HEK293T (cell line): ENCODE measurements at regions not wholly inside any gene's neighbourhood (a gene's known extent, or its start where the extent isn't known, plus 50 kb on each side); places are given as distances from the start of the nearest gene placed in this dataset.
"Not testable (repeated sequence)": the region's sequence is repeated elsewhere in the genome, so short reads cannot be mapped to it uniquely, and the experiment has no call there.

Experiments
- CTCF ChIA-PET: fragments of 350-600 bp; formaldehyde crosslinking; extraction: SDS; loops from one replicate; lab custom pipeline; 2021; ENCODE audit warnings: antibody characterized with exemption, inconsistent platforms; lab: Yijun Ruan, JAX
- POLR2A ChIA-PET: fragments of 350-600 bp; formaldehyde crosslinking; extraction: SDS; loops from one replicate; lab custom pipeline; 2020; ENCODE audit warnings: antibody characterized with exemption, inconsistent platforms; lab: Yijun Ruan, JAX
- DNase-seq: peaks from one replicate; pipeline ENCODE4 v3.0.0; 2012; ENCODE audit warnings: mixed read lengths; ENCODE audit errors: extremely low spot score
- ARNT ChIP-seq: fragments of 450-650 bp; IDR thresholded peaks from 2 replicates; pipeline ENCODE4 v1.6.1; 2017; ENCODE audit warnings: mild to moderate bottlenecking
- BHLHE40 ChIP-seq: fragments of 450-650 bp; IDR thresholded peaks from 2 replicates; pipeline ENCODE4 v1.6.1; 2016; ENCODE audit warnings: mild to moderate bottlenecking, moderate library complexity, borderline replicate concordance
- CTBP1 ChIP-seq: fragments of 450-650 bp; IDR thresholded peaks from 2 replicates; pipeline ENCODE4 v1.6.1; 2016; ENCODE audit warnings: borderline replicate concordance
- ELF4 ChIP-seq: fragments of 450-650 bp; IDR thresholded peaks from 2 replicates; pipeline ENCODE4 v1.6.1; 2017; ENCODE audit warnings: antibody characterized with exemption
- FOXA1 ChIP-seq: fragments of 450-650 bp; IDR thresholded peaks from 2 replicates; pipeline ENCODE4 v1.6.1; 2016; ENCODE audit warnings: mild to moderate bottlenecking
- FOXK2 ChIP-seq: fragments of 450-650 bp; IDR thresholded peaks from 2 replicates; pipeline ENCODE4 v1.6.1; 2016; ENCODE audit warnings: mild to moderate bottlenecking
- FOXM1 ChIP-seq: fragments of 450-650 bp; IDR thresholded peaks from 2 replicates; pipeline ENCODE4 v1.6.1; 2017; ENCODE audit warnings: mild to moderate bottlenecking, borderline replicate concordance
- HDGF ChIP-seq: fragments of 450-650 bp; IDR thresholded peaks from 2 replicates; pipeline ENCODE4 v1.6.1; 2017; ENCODE audit warnings: antibody characterized with exemption, borderline replicate concordance
- L3MBTL2 ChIP-seq: fragments of 450-650 bp; conservative IDR thresholded peaks from 2 replicates; pipeline ENCODE4 v1.6.1; 2016; ENCODE audit warnings: mild to moderate bottlenecking
- LEF1 ChIP-seq: fragments of 450-650 bp; IDR thresholded peaks from 2 replicates; pipeline ENCODE4 v1.6.1; 2017; ENCODE audit warnings: mild to moderate bottlenecking, borderline replicate concordance
- NFRKB ChIP-seq: fragments of 450-650 bp; IDR thresholded peaks from 2 replicates; pipeline ENCODE4 v1.6.1; 2016; ENCODE audit warnings: mild to moderate bottlenecking, moderate library complexity
- SP1 ChIP-seq: fragments of 450-650 bp; IDR thresholded peaks from 2 replicates; pipeline ENCODE4 v1.6.1; 2017
- SUZ12 ChIP-seq: fragments of 450-650 bp; IDR thresholded peaks from 2 replicates; pipeline ENCODE4 v1.6.1; 2016; ENCODE audit warnings: mild to moderate bottlenecking
- TARDBP ChIP-seq: fragments of 450-650 bp; IDR thresholded peaks from 2 replicates; pipeline ENCODE4 v1.6.1; 2016
- ZNF384 ChIP-seq: fragments of 450-650 bp; IDR thresholded peaks from 2 replicates; pipeline ENCODE4 v1.6.1; 2016
- TF ChIP-seq, protein P1 (sequence below): fragments of 450-650 bp; IDR thresholded peaks from 2 replicates; pipeline ENCODE4 v1.6.1; 2016

DNA sequence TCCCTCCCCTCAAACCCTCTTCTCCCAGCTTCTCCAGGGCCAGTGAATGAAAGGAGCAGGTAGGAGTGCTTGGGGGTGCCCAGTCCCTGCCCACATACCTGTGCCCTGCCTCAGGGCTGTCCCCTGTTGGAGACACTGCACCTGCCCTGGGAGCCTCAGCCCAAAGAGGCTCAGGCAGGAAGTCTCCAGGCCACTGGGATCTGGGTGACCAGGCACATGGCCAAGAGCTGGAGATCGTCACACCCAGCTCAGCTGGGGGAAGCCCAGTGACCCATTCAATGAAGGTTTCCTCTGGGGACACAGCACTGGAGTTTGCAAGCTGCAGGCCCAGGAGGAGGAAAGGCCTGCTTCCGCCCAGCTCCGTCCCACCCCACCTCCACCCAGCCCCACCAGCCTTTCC lies 156.4 kb downstream of the ZFP36L2 start:
- TF ChIP-seq ZNF384 = no peak
- TF ChIP-seq TARDBP = no peak
- no peak for TF ChIP-seq SUZ12
- TF ChIP-seq FOXM1 = no peak
- TF ChIP-seq HDGF = no peak
- TF ChIP-seq FOXK2 = no peak
- CTCF ChIA-PET = no interaction called here
- no peak for DNase-seq
- POLR2A ChIA-PET = interaction anchor here (2.1 kb wide), 1 partner anchor 12 kb away, joined by 5 read pairs; no protein-coding TSS in a partner anchor

DNA sequence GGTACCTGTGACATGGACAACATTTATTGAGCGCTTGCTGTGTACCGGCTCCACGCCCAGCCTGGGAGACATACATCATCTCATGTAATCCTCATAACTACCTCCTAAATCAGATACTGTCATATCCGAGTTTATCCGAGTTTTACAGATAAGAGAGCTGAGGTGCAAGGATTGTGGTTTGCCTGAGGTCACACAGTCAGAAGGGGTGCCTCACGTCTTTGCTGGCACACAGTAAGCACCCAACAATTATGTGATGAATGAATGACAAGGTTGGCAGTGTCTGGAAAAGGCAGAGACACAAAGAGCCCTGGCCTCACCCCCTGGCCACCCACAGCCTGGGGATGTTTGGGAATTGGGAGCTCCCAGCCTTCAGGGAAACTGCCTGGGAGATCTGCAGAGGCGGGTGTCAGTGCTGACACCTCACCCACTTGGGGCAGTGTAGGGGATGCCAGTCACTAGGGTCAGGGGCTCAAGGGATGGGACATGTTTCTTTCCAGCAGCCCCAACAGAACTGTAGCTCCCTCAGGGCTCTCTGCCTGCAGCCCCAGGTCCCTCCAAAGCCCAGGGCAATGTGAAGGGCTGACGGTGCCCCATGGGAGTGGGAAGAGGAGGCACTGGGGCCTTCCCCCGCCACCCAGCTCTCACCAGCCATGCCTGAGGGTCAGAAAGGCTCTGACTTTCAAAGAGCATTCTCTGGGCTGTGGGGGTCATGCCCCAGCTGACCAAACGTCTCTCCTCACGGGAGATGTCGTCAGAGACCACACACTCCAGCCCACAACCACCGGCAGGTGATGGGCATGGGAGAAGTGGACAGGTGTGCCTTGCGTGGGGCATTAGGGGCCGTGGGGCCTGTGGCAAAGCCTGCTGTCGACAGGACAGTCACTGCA lies 157.5 kb downstream of the ZFP36L2 start:
- TF ChIP-seq SP1 = no peak
- TF ChIP-seq FOXA1 = no peak
- TF ChIP-seq, protein P1, sequence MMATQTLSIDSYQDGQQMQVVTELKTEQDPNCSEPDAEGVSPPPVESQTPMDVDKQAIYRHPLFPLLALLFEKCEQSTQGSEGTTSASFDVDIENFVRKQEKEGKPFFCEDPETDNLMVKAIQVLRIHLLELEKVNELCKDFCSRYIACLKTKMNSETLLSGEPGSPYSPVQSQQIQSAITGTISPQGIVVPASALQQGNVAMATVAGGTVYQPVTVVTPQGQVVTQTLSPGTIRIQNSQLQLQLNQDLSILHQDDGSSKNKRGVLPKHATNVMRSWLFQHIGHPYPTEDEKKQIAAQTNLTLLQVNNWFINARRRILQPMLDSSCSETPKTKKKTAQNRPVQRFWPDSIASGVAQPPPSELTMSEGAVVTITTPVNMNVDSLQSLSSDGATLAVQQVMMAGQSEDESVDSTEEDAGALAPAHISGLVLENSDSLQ = no peak
- TF ChIP-seq TARDBP = no peak
- TF ChIP-seq LEF1 = no peak
- no peak for TF ChIP-seq HDGF
- no peak for TF ChIP-seq FOXK2
- TF ChIP-seq L3MBTL2 = no peak
- no peak for TF ChIP-seq CTBP1
- TF ChIP-seq ZNF384 = no peak
- no peak for TF ChIP-seq SUZ12
- no peak for TF ChIP-seq ARNT
- no peak for TF ChIP-seq BHLHE40
- TF ChIP-seq ELF4 = no peak
- no peak for TF ChIP-seq NFRKB
- CTCF ChIA-PET = no interaction called here
- DNase-seq = no peak
- POLR2A ChIA-PET = interaction anchor here (1.1 kb wide), 1 partner anchor 28 kb away, joined by 3 read pairs; no protein-coding TSS in a partner anchor

DNA sequence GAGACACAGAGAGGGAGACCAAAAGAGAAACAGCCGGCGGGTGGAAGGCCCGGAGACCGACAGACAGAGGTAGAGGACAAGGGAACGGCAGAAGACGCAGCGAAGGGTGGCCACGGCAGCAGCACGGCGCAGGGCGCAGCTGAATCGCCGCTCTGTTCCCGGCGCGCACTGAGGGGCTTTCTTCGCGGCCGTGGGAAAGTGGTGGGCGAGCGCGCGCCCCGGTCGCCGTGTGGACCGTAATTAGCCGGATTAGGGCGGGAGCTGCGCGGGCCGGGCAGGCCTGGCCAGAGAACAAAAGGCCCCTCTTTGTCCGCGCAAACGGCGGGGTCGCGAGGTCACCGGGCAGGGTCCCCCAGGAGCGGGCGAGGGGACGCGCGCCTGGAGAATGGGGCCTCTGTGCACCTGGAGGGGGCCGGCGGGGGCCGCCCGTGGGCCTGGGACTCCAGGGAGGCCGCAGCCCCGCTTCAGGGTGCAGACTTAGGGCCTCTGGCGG lies 158.3 kb downstream of the ZFP36L2 start:
- ChIA-PET CTCF (no interaction called here), POLR2A (no interaction called here)
- no peak for DNase-seq
- TF ChIP-seq HDGF (no peak), LEF1 (no peak), FOXK2 (no peak), FOXA1 (no peak), ARNT (no peak), SUZ12 (no peak), CTBP1 (no peak), NFRKB (no peak), L3MBTL2 (no peak), ZNF384 (no peak), ELF4 (no peak), SP1 (no peak), BHLHE40 (no peak), FOXM1 (no peak), TARDBP (no peak)
- TF ChIP-seq, protein P1 = no peak

DNA sequence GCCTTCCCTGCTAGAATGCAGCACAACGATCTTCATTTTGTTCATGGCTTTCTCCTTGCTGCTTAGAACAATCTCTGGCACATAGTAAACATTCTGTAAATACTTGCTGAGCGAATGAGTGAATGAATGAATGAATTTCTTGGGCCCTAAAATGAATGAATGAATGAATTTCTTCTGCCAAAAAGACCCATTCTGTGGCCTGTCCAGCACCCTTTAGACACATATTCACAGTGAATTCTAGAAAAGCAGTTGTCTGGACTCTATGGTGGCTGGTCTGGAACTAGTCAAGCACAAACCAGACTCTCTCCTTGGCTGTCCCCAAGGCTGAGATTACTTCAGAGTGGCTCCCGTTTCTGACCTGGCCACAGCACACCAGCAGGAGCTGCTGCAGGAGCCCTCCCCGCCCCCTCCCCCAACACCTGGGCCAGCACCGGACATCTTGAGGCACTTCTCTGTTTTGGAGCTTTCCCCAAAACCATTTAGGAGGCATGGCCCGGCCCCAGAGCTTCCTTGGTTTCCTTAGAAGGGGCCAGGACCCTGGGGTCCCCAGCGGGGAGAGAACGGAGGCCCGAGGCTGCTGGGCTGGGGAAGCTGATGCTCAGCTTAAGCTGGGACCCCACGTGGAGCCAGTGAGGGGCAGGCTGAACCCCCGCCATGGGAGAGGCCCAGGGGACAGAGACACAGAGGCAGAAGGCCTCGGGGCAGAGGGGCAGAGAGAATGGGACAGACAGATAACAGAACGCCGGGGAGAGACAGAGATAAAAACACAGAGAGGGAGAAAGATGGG lies 159.0 kb downstream of the ZFP36L2 start:
- ChIA-PET POLR2A (no interaction called here), CTCF (no interaction called here)
- TF ChIP-seq SUZ12 (no peak), ELF4 (no peak), BHLHE40 (no peak), ZNF384 (no peak), SP1 (no peak), TARDBP (no peak), HDGF (no peak), NFRKB (no peak), LEF1 (no peak), FOXK2 (no peak)
- DNase-seq = no peak

DNA sequence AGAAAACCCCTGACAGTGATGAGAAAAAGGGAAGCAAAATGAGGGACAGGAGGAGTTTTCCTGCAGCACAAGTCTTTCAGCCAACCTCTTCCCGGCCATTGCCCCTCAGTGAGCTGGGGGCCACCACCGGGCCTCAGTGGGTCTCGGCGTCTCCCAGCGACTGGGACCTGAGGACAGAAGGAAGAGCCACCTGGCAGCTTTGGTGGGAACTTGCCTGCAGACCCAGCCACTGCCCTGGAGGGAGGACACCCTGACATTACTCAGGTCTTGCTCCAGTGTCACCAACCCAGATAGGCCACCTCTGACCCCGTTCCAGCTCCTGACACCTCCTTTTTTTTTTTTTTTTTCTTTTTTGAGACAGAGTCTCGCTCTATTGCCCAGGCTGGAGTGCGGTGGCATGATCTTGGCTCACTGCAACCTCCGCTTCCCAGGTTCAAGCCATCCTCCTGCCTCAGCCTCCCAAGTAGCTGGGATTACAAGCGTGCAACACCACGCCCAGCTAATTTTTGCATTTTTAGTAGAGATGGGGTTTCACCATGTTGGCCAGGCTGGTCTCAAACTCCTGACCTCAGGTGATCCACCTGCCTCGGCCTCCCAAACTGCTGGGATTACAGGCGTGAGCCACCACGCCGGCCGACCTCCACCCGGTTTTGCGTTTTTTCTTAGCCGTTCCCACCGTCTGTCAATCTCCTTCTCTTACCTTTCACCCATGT lies 159.7 kb downstream of the ZFP36L2 start:
- CTCF ChIA-PET, POLR2A ChIA-PET, DNase-seq: not testable (repeated sequence)

DNA sequence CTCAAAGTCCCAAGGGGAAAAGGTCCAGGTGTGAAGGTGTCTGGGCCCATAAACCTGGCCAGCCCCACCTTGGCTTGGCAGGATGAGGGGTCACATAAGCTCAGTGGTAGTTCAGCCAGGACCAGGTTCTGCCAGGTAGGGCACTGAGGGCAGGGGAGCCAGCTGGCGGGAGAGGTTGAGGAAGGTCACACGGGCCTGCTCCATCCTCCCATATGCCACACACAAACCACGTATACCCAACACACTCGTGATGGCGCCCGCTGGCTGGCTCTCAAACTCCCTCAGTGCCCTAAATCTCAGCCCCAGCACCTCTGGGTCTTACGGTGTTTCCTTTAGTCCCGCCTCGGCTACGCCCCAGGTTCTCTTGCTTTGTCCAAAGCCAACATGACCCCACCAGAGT lies 160.5 kb downstream of the ZFP36L2 start:
- DNase-seq = no peak
- TF ChIP-seq FOXA1 (no peak), FOXM1 (no peak), ELF4 (no peak), SP1 (no peak), HDGF (no peak), L3MBTL2 (no peak), FOXK2 (no peak), ZNF384 (no peak), CTBP1 (no peak), BHLHE40 (no peak), NFRKB (no peak), SUZ12 (no peak), TARDBP (no peak), LEF1 (no peak), ARNT (no peak)
- TF ChIP-seq, protein P1 = no peak
- ChIA-PET CTCF (no interaction called here), POLR2A (no interaction called here)
